ENCODE measurements at regions not wholly inside any gene's neighbourhood (a gene's known extent, or its start where the extent isn't known, plus 50 kb on each side); places are given as distances from the start of the nearest gene placed in this dataset.

- TF ChIP-seq CTCF (IDR thresholded peaks at IDR 0.05), result no peak
- H3K27ac ChIP-seq, result no peak overlapping the region
- no peaks in the 10 kb centered on the region for H3K9me3 ChIP-seq
- WGBS, 3 donors, result 66 to 79% (median 79%) methylated on average over 4 of the region's 4 CpGs
- intact Hi-C loops (cut with DNase I), result no loop called here
- H3K27me3 ChIP-seq (ENCODE audit: insufficient read depth in 3 of 3, low read length in 2 of 3), result no peaks in the 10 kb centered on the region
- ATAC-seq (no peak), DNase-seq (no peak)
- H3K4me3 ChIP-seq, result no peak overlapping the region
- H3K4me1 ChIP-seq, result no peaks in the 10 kb centered on the region
- no peaks in the 10 kb centered on the region for H3K36me3 ChIP-seq (ENCODE audit: insufficient read depth in 1 of 2, low read depth in 1 of 2)
Observed at GRCh38 chr16:10314317-10314716, 71.5 kb upstream of the ATF7IP2 start.

- H3K4me1 ChIP-seq, result no peaks in the 10 kb centered on the region
- no peaks in the 10 kb centered on the region for H3K36me3 ChIP-seq (ENCODE audit: insufficient read depth in 1 of 2, low read depth in 1 of 2)
- intact Hi-C loops (cut with DNase I), result loop anchor here in 1 of 2 donors (5.0 kb wide), 1 partner anchor 192 kb away; no protein-coding TSS in a partner anchor
- TF ChIP-seq CTCF (IDR thresholded peaks at IDR 0.05), result no peak
- 37 to 54% (median 41%) methylated on average over 4 of the region's 4 CpGs for WGBS, 3 donors
- H3K27me3 ChIP-seq (ENCODE audit: insufficient read depth in 3 of 3, low read length in 2 of 3), result no peaks in the 10 kb centered on the region
- H3K4me3 ChIP-seq, result no peak overlapping the region
- no peak overlapping the region for H3K27ac ChIP-seq
- ATAC-seq, result no peak
- H3K9me3 ChIP-seq, result no peaks in the 10 kb centered on the region
- no peak for DNase-seq
Observed at GRCh38 chr16:10314811-10315210, 71.0 kb upstream of the ATF7IP2 start.

DNA sequence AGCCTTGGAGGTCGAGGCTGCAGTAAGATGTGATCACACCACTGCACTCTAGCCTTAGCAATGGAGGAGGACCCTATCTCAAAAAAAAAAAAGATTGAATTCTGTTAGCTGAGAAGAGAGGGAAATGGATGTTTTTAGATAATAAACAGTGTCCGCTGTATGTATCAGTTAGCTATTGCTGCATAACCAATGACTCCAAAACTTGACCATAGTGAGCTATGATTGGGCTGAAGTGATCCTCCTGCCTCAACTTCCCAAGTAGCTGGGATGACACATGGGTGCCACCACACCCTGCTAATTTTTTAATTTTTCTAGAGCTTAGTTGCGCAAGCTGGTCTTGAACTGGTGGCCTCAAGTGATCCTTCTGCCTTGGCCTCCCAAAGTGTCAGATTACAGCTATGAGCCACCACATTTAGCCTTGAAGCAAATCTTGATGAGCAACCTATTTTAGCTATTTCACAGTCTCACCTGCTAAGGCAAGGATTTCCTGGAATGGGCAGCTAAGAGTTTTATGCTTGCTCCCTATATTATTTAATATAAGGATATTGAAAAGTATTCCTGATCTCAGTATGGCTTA, 68.3 kb upstream of the ATF7IP2 start:
- Histone ChIP-seq H3K27me3 (ENCODE audit: insufficient read depth in 3 of 3, low read length in 2 of 3) (no peaks in the 10 kb centered on the region), H3K4me3 (no peak overlapping the region), H3K4me1 (no peaks in the 10 kb centered on the region), H3K27ac (no peak overlapping the region), H3K9me3 (no peaks in the 10 kb centered on the region), H3K36me3 (ENCODE audit: insufficient read depth in 1 of 2, low read depth in 1 of 2) (no peaks in the 10 kb centered on the region)
- intact Hi-C loops (cut with DNase I), result loop anchor here in 1 of 2 donors (5.0 kb wide), 1 partner anchor 190 kb away; no protein-coding TSS in a partner anchor
- DNase-seq (no peak), ATAC-seq (no peak)
- 84 to 94% (median 89%) methylated on average over 3 of the region's 3 CpGs for WGBS, 3 donors
- TF ChIP-seq CTCF (IDR thresholded peaks at IDR 0.05), result no peak

GRCh38 chr16:10318798-10319500, 66.9 kb upstream of the ATF7IP2 start:
- Histone ChIP-seq H3K4me1 (no peaks in the 10 kb centered on the region), H3K27ac (no peak overlapping the region), H3K36me3 (ENCODE audit: insufficient read depth in 1 of 2, low read depth in 1 of 2) (no peaks in the 10 kb centered on the region), H3K4me3 (no peak overlapping the region), H3K27me3 (ENCODE audit: insufficient read depth in 3 of 3, low read length in 2 of 3) (no peaks in the 10 kb centered on the region), H3K9me3 (no peaks in the 10 kb centered on the region)
- intact Hi-C loops (cut with DNase I), result loop anchor here in 1 of 2 donors (5.0 kb wide), 1 partner anchor 188 kb away; no protein-coding TSS in a partner anchor
- TF ChIP-seq CTCF (IDR thresholded peaks at IDR 0.05), result no peak
- DNase-seq (no peak), ATAC-seq (no peak)
- 70 to 73% (median 70%) methylated on average over 11 of the region's 11 CpGs for WGBS, 3 donors

All from psoas muscle (tissue), 7 donors.